ENCODE measurements at regions not wholly inside any gene's neighbourhood (a gene's known extent, or its start where the extent isn't known, plus 50 kb on each side); places are given as distances from the start of the nearest gene placed in this dataset.
"Not testable (repeated sequence)": the region's sequence is repeated elsewhere in the genome, so short reads cannot be mapped to it uniquely, and the experiment has no call there.

- TF ChIP-seq, protein P1, sequence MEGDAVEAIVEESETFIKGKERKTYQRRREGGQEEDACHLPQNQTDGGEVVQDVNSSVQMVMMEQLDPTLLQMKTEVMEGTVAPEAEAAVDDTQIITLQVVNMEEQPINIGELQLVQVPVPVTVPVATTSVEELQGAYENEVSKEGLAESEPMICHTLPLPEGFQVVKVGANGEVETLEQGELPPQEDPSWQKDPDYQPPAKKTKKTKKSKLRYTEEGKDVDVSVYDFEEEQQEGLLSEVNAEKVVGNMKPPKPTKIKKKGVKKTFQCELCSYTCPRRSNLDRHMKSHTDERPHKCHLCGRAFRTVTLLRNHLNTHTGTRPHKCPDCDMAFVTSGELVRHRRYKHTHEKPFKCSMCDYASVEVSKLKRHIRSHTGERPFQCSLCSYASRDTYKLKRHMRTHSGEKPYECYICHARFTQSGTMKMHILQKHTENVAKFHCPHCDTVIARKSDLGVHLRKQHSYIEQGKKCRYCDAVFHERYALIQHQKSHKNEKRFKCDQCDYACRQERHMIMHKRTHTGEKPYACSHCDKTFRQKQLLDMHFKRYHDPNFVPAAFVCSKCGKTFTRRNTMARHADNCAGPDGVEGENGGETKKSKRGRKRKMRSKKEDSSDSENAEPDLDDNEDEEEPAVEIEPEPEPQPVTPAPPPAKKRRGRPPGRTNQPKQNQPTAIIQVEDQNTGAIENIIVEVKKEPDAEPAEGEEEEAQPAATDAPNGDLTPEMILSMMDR (conservative IDR thresholded peaks at IDR 0.05 in 1 of 2, IDR thresholded peaks at IDR 0.05 in 1 of 2; ENCODE audit: low read depth in 1 of 2, low read length in 2 of 2): not testable (repeated sequence)
- TF ChIP-seq EZH2 (IDR thresholded peaks at IDR 0.05; ENCODE audit: low read length, missing control alignments): not testable (repeated sequence)
Observed at GRCh38 chrX:77127571-77127970, 319.6 kb upstream of the FGF16 start.

Data from fibroblast of lung (primary cell).